Spleen (tissue), 7 donors: ENCODE measurements at regions not wholly inside any gene's neighbourhood (a gene's known extent, or its start where the extent isn't known, plus 50 kb on each side); places are given as distances from the start of the nearest gene placed in this dataset.

Experiments used
- CTCF ChIP-seq, 11 experiments: fragments of 200-600 bp in 7 of 11; fragments of 450-650 bp in 4 of 11; sonication (generic) in 4 of 11; IDR thresholded peaks in 8 of 11; conservative IDR thresholded peaks in 3 of 11; 1 replicate in 7 of 11; 2 replicates in 4 of 11; pipeline versions ENCODE4 v1.4.0 to v1.8.0; 2016 to 2021; ENCODE audit warnings: antibody characterized with exemption in 11 of 11, inconsistent platforms in 4 of 11, mild to moderate bottlenecking in 1 of 11
- POLR2A ChIP-seq, 3 donors: fragments of 450-650 bp; IDR thresholded peaks; one replicate each; pipeline ENCODE4 v1.5.1; 2017; ENCODE audit warnings: antibody characterized with exemption in 3 of 3, mild to moderate bottlenecking in 1 of 3
- POLR2AphosphoS5 ChIP-seq, 3 donors: sonication (generic); formaldehyde crosslinking; IDR thresholded peaks; one replicate each; pipeline ENCODE4 v1.5.1; 2017; ENCODE audit warnings: antibody characterized with exemption in 3 of 3
- donor health status: DM: no; HTN: no; CAD: no; lungs with moderate emphysema.
- donor health status: DM: no; HTN: no; CAD: no.
- donor health status: DM: no; HTN: no; CAD: no.

GRCh38 chr15:91795235-91795634 lies 58.3 kb upstream of the SLCO3A1 start:
- TF ChIP-seq CTCF (IDR thresholded peaks at IDR 0.05 in 8 of 11, conservative IDR thresholded peaks at IDR 0.05 in 3 of 11) (no peak), POLR2A (IDR thresholded peaks at IDR 0.05) (no peak), POLR2AphosphoS5 (IDR thresholded peaks at IDR 0.05) (no peak)
